GM12891 (cell line): ENCODE measurements at regions not wholly inside any gene's neighbourhood (a gene's known extent, or its start where the extent isn't known, plus 50 kb on each side); places are given as distances from the start of the nearest gene placed in this dataset.

Experiments
- DNase-seq: peaks from one replicate; pipeline ENCODE4 v3.0.0; 2011; ENCODE audit warnings: low spot score; ENCODE audit not compliant: insufficient read length
- FAIRE-seq: peaks from 2 replicates; lab custom pipeline; 2011; peaks lifted over from hg19 to GRCh38; lab: Jason Lieb, UNC
- PAX5 ChIP-seq: IDR thresholded peaks from 2 replicates; pipeline ENCODE4 v1.6.1; 2011; ENCODE audit warnings: low read length, moderate library complexity, mild to moderate bottlenecking; ENCODE audit not compliant: insufficient read depth, severe bottlenecking
- POLR2A ChIP-seq: IDR thresholded peaks from 2 replicates; pipeline ENCODE4 v1.6.1; 2011; ENCODE audit warnings: low read depth, low read length, control low read depth
- POLR2AphosphoS5 ChIP-seq: IDR thresholded peaks from 2 replicates; pipeline ENCODE4 v1.6.1; 2011; ENCODE audit warnings: low read depth, low read length, control low read depth
- POU2F2 ChIP-seq: IDR thresholded peaks from 2 replicates; pipeline ENCODE4 v1.6.1; 2011; ENCODE audit warnings: low read depth, mild to moderate bottlenecking, control low read depth, low read length, moderate library complexity
- SPI1 ChIP-seq: IDR thresholded peaks from 2 replicates; pipeline ENCODE4 v1.6.1; 2011; ENCODE audit warnings: low read depth, low read length, control low read depth
- TAF1 ChIP-seq: IDR thresholded peaks from 2 replicates; pipeline ENCODE4 v1.6.1; 2011; ENCODE audit warnings: low read depth, low read length, control low read depth

DNA sequence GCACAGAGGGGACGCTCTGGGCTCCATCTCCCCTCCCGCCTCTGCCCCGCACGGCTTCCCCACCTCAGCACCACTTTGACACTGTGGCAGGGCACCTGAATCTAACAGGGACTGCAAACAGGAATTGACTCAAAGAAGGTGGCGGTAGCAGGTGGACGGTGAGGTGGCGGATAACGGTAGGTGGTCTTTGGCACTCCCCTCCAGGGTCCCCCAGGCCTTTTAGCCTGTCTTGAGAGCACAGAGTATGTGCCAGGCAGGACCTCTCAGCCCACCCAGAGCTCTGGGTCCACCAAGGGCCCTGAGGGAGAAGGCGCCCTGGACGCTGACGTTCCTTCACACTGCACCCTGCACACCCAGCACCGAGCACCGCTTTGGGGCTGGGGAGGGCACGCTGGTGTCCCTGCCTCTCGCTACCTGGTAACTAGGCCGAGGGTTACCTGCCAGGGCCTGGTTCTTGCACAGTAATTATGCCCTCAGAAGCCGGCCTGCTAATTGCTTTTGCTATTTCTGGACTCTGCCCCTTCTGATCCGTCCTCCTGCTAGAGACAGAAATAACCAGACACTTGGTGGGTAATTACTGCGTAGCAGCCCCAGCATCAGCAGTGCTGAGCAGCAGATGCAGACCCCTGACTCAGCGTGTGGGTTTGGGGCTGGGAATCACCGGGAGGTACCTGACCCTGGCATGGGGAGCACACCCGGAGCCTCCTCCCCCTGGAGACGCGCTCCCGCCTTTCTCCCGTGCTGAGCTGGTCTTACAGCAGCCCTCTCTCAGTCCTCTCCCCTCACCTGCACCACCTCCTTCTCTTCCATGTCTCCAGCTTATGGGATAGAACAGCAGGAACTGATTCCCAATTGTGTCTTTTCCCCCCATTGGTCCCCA, 103.3 kb upstream of the B3GAT1 start:
- FAIRE-seq = no peak
- no peak for DNase-seq
- TF ChIP-seq SPI1 = no peak
- TF ChIP-seq TAF1 = no peak
- no peak for TF ChIP-seq POU2F2
- no peak for TF ChIP-seq PAX5
- TF ChIP-seq POLR2AphosphoS5 = no peak

DNA sequence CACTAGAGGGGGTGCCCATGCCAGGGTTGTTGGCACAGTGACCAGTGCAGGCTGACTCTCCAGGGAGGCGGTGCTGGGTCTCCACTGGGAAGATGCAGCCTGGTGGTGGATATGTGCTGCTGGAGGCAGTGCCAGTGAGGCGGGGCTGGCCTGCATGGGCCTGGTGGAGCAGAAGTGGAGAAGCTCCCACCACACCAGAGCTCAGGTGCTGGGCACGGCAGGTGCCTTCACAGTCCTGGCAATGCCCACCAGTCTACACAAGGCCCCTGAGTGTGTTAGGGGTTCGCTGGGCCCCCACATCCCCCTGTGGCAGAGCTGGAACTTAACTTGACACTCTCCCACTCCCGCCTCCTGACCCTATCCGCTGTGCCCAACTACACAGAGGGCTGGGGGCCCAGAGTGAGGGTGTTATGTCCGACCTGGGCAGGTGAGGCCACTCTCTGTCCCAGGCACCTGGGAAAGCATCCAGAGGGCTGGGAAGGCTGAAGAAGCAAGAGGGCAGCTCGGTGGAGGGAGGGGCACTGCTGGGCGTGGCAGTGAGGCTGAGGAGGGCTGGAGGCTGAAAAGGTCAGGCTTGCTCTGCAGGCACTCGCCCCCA, 102.4 kb upstream of the B3GAT1 start:
- TF ChIP-seq POLR2A (no peak), PAX5 (no peak), SPI1 (no peak), TAF1 (no peak), POLR2AphosphoS5 (no peak), POU2F2 (no peak)
- DNase-seq (no peak), FAIRE-seq (no peak)

GRCh38 chr11:134513585-134514120, 101.6 kb upstream of the B3GAT1 start:
- no peak for TF ChIP-seq POLR2AphosphoS5
- TF ChIP-seq POU2F2 = no peak
- TF ChIP-seq PAX5 = no peak
- TF ChIP-seq TAF1 = no peak
- no peak for TF ChIP-seq POLR2A
- TF ChIP-seq SPI1 = no peak
- DNase-seq (no peak), FAIRE-seq (no peak)

DNA sequence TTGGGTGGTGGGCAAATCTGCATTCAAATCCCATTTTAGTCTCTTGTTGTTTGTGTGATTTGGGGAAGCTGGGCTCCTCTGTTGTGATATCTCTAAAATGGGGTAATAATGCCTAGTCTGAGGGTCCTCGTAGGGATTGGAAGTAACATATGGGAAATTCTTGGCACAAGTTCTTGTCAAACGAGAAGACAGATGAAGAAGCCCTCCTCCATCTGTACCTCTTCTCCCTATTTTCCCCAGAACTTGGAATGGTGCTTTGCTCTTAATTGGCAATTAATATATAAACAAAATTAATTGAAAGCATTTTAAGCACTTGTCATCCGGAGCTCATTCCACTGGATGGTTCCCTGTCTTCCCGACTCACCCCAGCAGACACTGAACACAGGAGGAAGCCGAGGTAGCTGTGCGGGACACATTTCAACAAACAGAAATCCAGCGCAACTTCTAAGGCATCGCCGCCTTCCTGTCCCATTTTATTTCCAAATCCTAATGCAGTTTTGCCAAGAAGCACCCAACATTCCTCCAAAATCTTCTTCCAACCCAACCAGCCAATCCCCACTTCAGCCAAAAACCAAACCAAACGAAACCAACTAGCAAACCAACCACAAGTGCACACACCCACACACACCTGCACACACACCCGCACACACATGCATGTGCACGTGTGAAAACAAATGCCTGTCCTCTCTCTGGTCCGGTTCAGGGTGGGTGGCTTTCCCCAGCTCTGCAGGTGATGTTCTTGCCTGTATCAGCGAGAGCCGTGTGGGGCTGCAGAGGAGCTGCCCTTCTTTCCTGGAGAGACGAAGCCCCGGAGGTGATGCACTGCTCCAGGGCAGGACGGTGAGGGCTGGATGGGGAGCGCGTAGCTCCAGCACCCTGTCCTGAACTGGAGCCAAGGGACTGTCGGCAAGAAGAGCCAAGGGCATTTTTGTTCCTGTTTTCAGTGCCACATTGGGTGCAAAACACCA, 100.8 kb upstream of the B3GAT1 start:
- TF ChIP-seq POLR2AphosphoS5 = no peak
- no peak for TF ChIP-seq TAF1
- TF ChIP-seq POLR2A = no peak
- no peak for TF ChIP-seq SPI1
- no peak for TF ChIP-seq PAX5
- TF ChIP-seq POU2F2 = no peak
- FAIRE-seq (no peak), DNase-seq (no peak)

GRCh38 chr11:134512061-134512460, 100.0 kb upstream of the B3GAT1 start:
- no peak for TF ChIP-seq SPI1
- TF ChIP-seq TAF1 = no peak
- TF ChIP-seq POLR2AphosphoS5 = no peak
- TF ChIP-seq PAX5 = no peak
- no peak for TF ChIP-seq POU2F2
- no peak for DNase-seq
- FAIRE-seq = no peak

DNA sequence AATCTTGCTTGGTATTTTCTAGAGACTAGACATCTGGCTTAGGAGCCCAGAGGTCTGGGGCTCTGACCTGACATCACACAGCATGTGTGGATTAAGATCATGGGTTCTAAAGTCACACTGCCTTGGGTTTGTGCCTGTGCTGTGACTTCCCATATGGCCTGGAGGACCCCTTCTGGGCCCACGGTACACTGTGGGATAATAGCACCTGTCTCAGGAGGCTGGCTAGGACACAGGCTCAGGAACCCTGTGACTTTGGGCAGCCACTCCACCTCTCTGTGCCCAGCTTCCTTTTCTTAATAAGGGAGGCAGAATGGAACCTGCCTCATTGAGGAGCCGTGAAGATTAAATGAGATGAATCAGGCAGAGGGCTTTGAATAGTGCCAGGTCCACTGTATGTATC, 99.2 kb upstream of the B3GAT1 start:
- FAIRE-seq (no peak), DNase-seq (no peak)
- TF ChIP-seq TAF1 (no peak), POLR2AphosphoS5 (no peak), PAX5 (no peak), SPI1 (no peak), POLR2A (no peak), POU2F2 (no peak)

GRCh38 chr11:134510233-134511040, 98.4 kb upstream of the B3GAT1 start:
- FAIRE-seq = no peak

More at GRCh38 chr11:134510233-134511040, 98.4 kb upstream of the B3GAT1 start:
- DNase-seq = no peak
- TF ChIP-seq TAF1 (no peak), PAX5 (no peak), POLR2A (no peak), POLR2AphosphoS5 (no peak), POU2F2 (no peak), SPI1 (no peak)
